ENCODE measurements at regions not wholly inside any gene's neighbourhood (a gene's known extent, or its start where the extent isn't known, plus 50 kb on each side); places are given as distances from the start of the nearest gene placed in this dataset.
"Not testable (repeated sequence)": the region's sequence is repeated elsewhere in the genome, so short reads cannot be mapped to it uniquely, and the experiment has no call there.

DNA sequence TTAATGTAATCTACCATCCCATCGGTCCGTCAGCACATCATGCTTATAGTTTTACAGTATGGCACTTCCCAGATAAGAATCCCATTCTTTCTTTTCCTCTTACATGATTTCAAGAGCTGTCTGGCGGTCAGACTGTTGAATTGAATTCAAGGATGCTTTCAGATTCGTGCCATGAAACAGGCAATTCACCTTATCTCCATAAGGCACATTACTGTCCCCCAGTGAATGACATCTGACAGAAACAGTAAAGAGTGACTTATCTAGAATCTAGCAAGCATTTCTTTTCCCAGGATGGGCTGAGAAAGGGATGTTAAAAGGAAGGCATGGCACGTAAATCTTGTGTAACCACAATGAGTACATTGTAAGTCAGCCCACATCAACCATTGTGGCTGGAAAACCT, 61.1 kb upstream of the SEM1 start:
- no peak overlapping the region for H3K4me3 ChIP-seq (ENCODE audit: low read length)

GRCh38 chr7:96772139-96772694, 62.6 kb upstream of the SEM1 start:
- H3K27me3 ChIP-seq (ENCODE audit: control insufficient read depth, insufficient read depth, low read length), result peaks cover 5% of the 10 kb centered on the region
- H3K4me3 ChIP-seq (ENCODE audit: low read length), result no peak overlapping the region
- H3K4me1 ChIP-seq (ENCODE audit: control insufficient read depth, insufficient read depth, low read length), result no peaks in the 10 kb centered on the region
- H3K9ac ChIP-seq (ENCODE audit: low read depth, low read length), result no peak overlapping the region
- no peaks in the 10 kb centered on the region for H3K36me3 ChIP-seq (ENCODE audit: insufficient read depth, low read length)
- H3K4me2 ChIP-seq (ENCODE audit: low read length), result no peak overlapping the region
- H3K9me3 ChIP-seq (replicated peaks; ENCODE audit: low read length), result no peaks in the 10 kb centered on the region

More for the DNA sequence above, 61.1 kb upstream of the SEM1 start:
- H3K9me3 ChIP-seq (replicated peaks; ENCODE audit: low read length), result no peaks in the 10 kb centered on the region
- H3K36me3 ChIP-seq (ENCODE audit: insufficient read depth, low read length), result no peaks in the 10 kb centered on the region
- H3K27me3 ChIP-seq (ENCODE audit: control insufficient read depth, insufficient read depth, low read length), result peaks cover 5% of the 10 kb centered on the region
- no peak overlapping the region for H3K4me2 ChIP-seq (ENCODE audit: low read length)
- H3K4me1 ChIP-seq (ENCODE audit: control insufficient read depth, insufficient read depth, low read length), result no peaks in the 10 kb centered on the region
- H3K9ac ChIP-seq (ENCODE audit: low read depth, low read length), result no peak overlapping the region

GRCh38 chr7:96773483-96773882, 63.8 kb upstream of the SEM1 start:
- no peak overlapping the region for H3K9ac ChIP-seq (ENCODE audit: low read depth, low read length)
- no peak overlapping the region for H3K4me3 ChIP-seq (ENCODE audit: low read length)
- H3K4me1 ChIP-seq (ENCODE audit: control insufficient read depth, insufficient read depth, low read length), result no peaks in the 10 kb centered on the region
- no peaks in the 10 kb centered on the region for H3K36me3 ChIP-seq (ENCODE audit: insufficient read depth, low read length)
- H3K9me3 ChIP-seq (replicated peaks; ENCODE audit: low read length), result no peaks in the 10 kb centered on the region
- H3K27me3 ChIP-seq (ENCODE audit: control insufficient read depth, insufficient read depth, low read length), result peaks cover 5% of the 10 kb centered on the region
- no peak overlapping the region for H3K4me2 ChIP-seq (ENCODE audit: low read length)

GRCh38 chr7:96774358-96774757, 64.7 kb upstream of the SEM1 start:
- Histone ChIP-seq H3K36me3 (ENCODE audit: insufficient read depth, low read length) (no peaks in the 10 kb centered on the region), H3K27me3 (ENCODE audit: control insufficient read depth, insufficient read depth, low read length) (peaks cover 5% of the 10 kb centered on the region), H3K4me2 (ENCODE audit: low read length) (no peak overlapping the region), H3K9ac (ENCODE audit: low read depth, low read length) (no peak overlapping the region), H3K4me1 (ENCODE audit: control insufficient read depth, insufficient read depth, low read length) (no peaks in the 10 kb centered on the region), H3K4me3 (ENCODE audit: low read length) (no peak overlapping the region), H3K9me3 (replicated peaks; ENCODE audit: low read length) (no peaks in the 10 kb centered on the region)

- Histone ChIP-seq H3K9ac (ENCODE audit: low read depth, low read length) (no peak overlapping the region), H3K27me3 (ENCODE audit: control insufficient read depth, insufficient read depth, low read length) (peaks cover 5% of the 10 kb centered on the region), H3K9me3 (replicated peaks; ENCODE audit: low read length) (no peaks in the 10 kb centered on the region), H3K4me2 (ENCODE audit: low read length) (no peak overlapping the region), H3K36me3 (ENCODE audit: insufficient read depth, low read length) (no peaks in the 10 kb centered on the region), H3K4me1 (ENCODE audit: control insufficient read depth, insufficient read depth, low read length) (no peaks in the 10 kb centered on the region), H3K4me3 (ENCODE audit: low read length) (no peak overlapping the region)
Observed at GRCh38 chr7:96775046-96775445, 65.4 kb upstream of the SEM1 start.

- Histone ChIP-seq H3K4me1 (ENCODE audit: control insufficient read depth, insufficient read depth, low read length) (no peaks in the 10 kb centered on the region), H3K9ac (ENCODE audit: low read depth, low read length) (no peak overlapping the region), H3K36me3 (ENCODE audit: insufficient read depth, low read length) (no peaks in the 10 kb centered on the region), H3K9me3 (replicated peaks; ENCODE audit: low read length) (no peaks in the 10 kb centered on the region), H3K4me3 (ENCODE audit: low read length) (no peak overlapping the region), H3K4me2 (ENCODE audit: low read length) (no peak overlapping the region), H3K27me3 (ENCODE audit: control insufficient read depth, insufficient read depth, low read length) (no peaks in the 10 kb centered on the region)
Observed at GRCh38 chr7:96778263-96778662, 68.6 kb upstream of the SEM1 start.

DNA sequence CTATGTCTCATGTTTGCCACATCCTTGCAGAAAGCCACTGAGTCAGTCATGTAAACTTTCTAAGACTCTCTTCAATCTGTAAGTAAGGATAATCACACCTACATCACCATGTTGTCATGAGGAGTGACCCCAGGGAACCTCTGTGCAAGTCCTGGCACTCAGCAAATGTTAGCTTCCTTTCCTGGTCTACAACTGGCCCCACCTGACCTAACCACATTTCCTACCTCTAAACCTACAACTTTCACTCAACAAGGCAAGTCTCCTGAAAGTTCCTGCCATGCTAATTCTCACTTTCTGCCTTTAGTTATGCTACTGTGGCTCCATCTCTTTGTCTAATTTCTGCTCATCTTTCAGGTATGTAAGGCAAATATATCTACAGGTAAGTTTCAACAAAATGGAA, 72.3 kb upstream of the SEM1 start:
- H3K36me3 ChIP-seq (ENCODE audit: insufficient read depth, low read length), result no peaks in the 10 kb centered on the region
- H3K9me3 ChIP-seq (replicated peaks; ENCODE audit: low read length), result no peaks in the 10 kb centered on the region
- H3K9ac ChIP-seq (ENCODE audit: low read depth, low read length), result no peak overlapping the region
- H3K27me3 ChIP-seq (ENCODE audit: control insufficient read depth, insufficient read depth, low read length), result no peaks in the 10 kb centered on the region
- no peaks in the 10 kb centered on the region for H3K4me1 ChIP-seq (ENCODE audit: control insufficient read depth, insufficient read depth, low read length)
- no peak overlapping the region for H3K4me3 ChIP-seq (ENCODE audit: low read length)
- H3K4me2 ChIP-seq (ENCODE audit: low read length), result no peak overlapping the region

- not testable (repeated sequence) for H3K4me1 ChIP-seq (ENCODE audit: control insufficient read depth, insufficient read depth, low read length); H3K36me3 ChIP-seq (ENCODE audit: insufficient read depth, low read length); H3K9ac ChIP-seq (ENCODE audit: low read depth, low read length); H3K9me3 ChIP-seq (replicated peaks; ENCODE audit: low read length); H3K4me2 ChIP-seq (ENCODE audit: low read length); H3K27me3 ChIP-seq (ENCODE audit: control insufficient read depth, insufficient read depth, low read length); H3K4me3 ChIP-seq (ENCODE audit: low read length)
Observed at GRCh38 chr7:96782686-96783298, 73.1 kb upstream of the SEM1 start.

- Histone ChIP-seq H3K9ac (ENCODE audit: low read depth, low read length) (no peak overlapping the region), H3K27me3 (ENCODE audit: control insufficient read depth, insufficient read depth, low read length) (no peaks in the 10 kb centered on the region), H3K4me1 (ENCODE audit: control insufficient read depth, insufficient read depth, low read length) (no peaks in the 10 kb centered on the region), H3K36me3 (ENCODE audit: insufficient read depth, low read length) (no peaks in the 10 kb centered on the region), H3K9me3 (replicated peaks; ENCODE audit: low read length) (no peaks in the 10 kb centered on the region), H3K4me2 (ENCODE audit: low read length) (no peak overlapping the region), H3K4me3 (ENCODE audit: low read length) (no peak overlapping the region)
Observed at GRCh38 chr7:96784597-96784996, 75.0 kb upstream of the SEM1 start.

- no peaks in the 10 kb centered on the region for H3K27me3 ChIP-seq (ENCODE audit: control insufficient read depth, insufficient read depth, low read length)
- H3K36me3 ChIP-seq (ENCODE audit: insufficient read depth, low read length), result no peaks in the 10 kb centered on the region
- no peaks in the 10 kb centered on the region for H3K9me3 ChIP-seq (replicated peaks; ENCODE audit: low read length)
- no peak overlapping the region for H3K4me3 ChIP-seq (ENCODE audit: low read length)
- no peaks in the 10 kb centered on the region for H3K4me1 ChIP-seq (ENCODE audit: control insufficient read depth, insufficient read depth, low read length)
- H3K9ac ChIP-seq (ENCODE audit: low read depth, low read length), result no peak overlapping the region
- H3K4me2 ChIP-seq (ENCODE audit: low read length), result no peak overlapping the region
Observed at GRCh38 chr7:96786261-96786997, 76.8 kb upstream of the SEM1 start.

DNA sequence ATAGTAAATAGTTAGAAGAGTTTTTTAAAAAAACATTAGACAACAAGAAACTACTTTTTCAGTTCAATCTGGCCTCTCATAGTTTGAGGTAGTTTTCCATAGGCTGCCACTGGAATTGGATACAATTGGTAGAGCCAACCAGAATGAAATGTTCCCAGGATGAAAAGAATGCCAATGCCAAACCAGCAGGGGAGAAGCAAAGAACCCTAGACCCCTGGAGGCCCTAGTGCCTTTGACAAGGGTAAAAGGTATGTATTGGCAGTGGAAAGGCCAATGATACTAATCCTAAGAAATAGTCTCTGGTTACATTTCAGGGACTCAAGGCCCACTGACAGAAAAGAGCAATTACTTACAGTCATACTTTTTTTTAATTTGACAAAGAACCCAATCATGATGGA, 77.4 kb upstream of the SEM1 start:
- Histone ChIP-seq H3K9me3 (replicated peaks; ENCODE audit: low read length) (no peaks in the 10 kb centered on the region), H3K27me3 (ENCODE audit: control insufficient read depth, insufficient read depth, low read length) (no peaks in the 10 kb centered on the region), H3K4me2 (ENCODE audit: low read length) (no peak overlapping the region), H3K9ac (ENCODE audit: low read depth, low read length) (no peak overlapping the region), H3K36me3 (ENCODE audit: insufficient read depth, low read length) (no peaks in the 10 kb centered on the region), H3K4me1 (ENCODE audit: control insufficient read depth, insufficient read depth, low read length) (no peaks in the 10 kb centered on the region), H3K4me3 (ENCODE audit: low read length) (no peak overlapping the region)

DNA sequence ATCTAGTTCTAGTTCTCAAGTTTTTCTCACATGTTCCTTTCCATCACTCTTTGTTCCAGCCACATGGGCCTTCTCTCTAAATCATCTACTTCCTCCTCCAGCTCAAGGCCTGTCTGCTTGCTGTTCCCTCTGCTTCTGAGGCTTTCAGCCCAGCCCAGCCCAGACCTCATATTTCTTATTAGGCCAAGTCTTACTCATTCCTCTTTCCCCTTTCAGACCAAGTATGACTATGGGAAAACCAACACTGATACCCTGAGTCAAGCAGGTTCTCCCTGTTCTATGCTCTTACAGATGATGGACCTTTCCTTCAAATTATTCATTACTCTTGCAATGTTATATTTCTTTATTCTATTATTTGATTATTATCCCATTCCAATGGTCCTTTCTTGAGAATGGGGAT, 80.3 kb upstream of the SEM1 start:
- H3K9me3 ChIP-seq (replicated peaks; ENCODE audit: low read length), result no peaks in the 10 kb centered on the region
- no peak overlapping the region for H3K9ac ChIP-seq (ENCODE audit: low read depth, low read length)
- no peak overlapping the region for H3K4me2 ChIP-seq (ENCODE audit: low read length)
- H3K4me3 ChIP-seq (ENCODE audit: low read length), result no peak overlapping the region
- H3K36me3 ChIP-seq (ENCODE audit: insufficient read depth, low read length), result no peaks in the 10 kb centered on the region
- no peaks in the 10 kb centered on the region for H3K27me3 ChIP-seq (ENCODE audit: control insufficient read depth, insufficient read depth, low read length)
- H3K4me1 ChIP-seq (ENCODE audit: control insufficient read depth, insufficient read depth, low read length), result no peaks in the 10 kb centered on the region

All from skeletal muscle satellite cell (primary cell).